ENCODE measurements at regions not wholly inside any gene's neighbourhood (a gene's known extent, or its start where the extent isn't known, plus 50 kb on each side); places are given as distances from the start of the nearest gene placed in this dataset.

DNA sequence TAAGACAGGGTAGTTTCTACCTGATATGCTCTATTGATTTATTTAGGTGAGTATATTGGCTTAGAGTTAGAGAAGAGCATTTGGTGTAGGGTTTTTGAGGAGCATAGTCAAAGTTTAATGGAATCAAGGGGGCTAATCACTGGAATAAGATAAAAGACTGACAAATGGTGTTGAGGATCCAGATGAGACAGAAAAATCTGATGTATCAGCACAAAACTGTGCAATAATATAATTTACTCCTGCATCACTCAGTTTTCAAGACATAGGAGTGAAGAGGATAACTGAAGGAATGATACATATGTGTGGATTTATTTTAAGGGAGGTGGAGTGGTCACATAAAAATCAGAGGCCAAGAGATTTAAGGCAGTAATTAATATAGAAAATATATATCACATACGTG, 339.2 kb downstream of the NYAP2 start:
- DNase-seq (ENCODE audit: low spot score) = no peak

- DNase-seq (ENCODE audit: low spot score) = peak; percentile 56
Measured at GRCh38 chr2:225737556-225737955, 338.0 kb downstream of the NYAP2 start.

- DNase-seq (ENCODE audit: low spot score) = peak; percentile 77
Measured at GRCh38 chr2:225735844-225736243, 336.3 kb downstream of the NYAP2 start.

DNA sequence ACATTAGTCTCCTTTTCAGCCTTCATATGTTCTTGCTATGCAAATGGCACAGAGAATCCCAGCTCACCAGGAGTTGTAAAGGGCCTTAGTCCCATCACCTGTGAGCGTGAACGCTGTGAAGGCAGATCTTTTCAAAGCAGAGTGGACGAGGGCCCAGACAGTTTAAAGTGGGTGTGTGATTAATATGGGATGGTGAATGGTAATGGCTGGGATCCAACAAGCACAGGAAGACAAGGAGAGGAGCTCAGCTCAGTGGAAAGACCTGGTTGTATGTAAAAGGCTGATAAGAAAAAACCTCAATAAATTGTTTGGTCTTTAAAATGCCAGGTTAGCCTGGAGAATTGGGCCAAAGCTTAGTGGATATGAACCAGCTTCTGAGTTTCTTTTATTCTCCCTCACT, 326.2 kb downstream of the NYAP2 start:
- no peak for DNase-seq (ENCODE audit: low spot score)

All from LoVo (cell line).